Endothelial cell of umbilical vein (primary cell): ENCODE measurements at regions not wholly inside any gene's neighbourhood (a gene's known extent, or its start where the extent isn't known, plus 50 kb on each side); places are given as distances from the start of the nearest gene placed in this dataset.

Experiments
- BruUV-seq: library from RNA; stranded (reverse); fragments of 400-500 nt; replicated peaks from 2 replicates; lab custom pipeline; 2021; lab: Mats Ljungman, UMichigan
- CTCF ChIA-PET: fragments of 300-600, 350-600 bp; sonication (Branson Sonifier 250); formaldehyde crosslinking; loops from one replicate; lab custom pipeline; 2021; ENCODE audit warnings: antibody characterized with exemption, inconsistent platforms; lab: Charles Lee
- POLR2A ChIA-PET: fragments of 300-600, 350-600 bp; sonication (Branson Sonifier 250); formaldehyde crosslinking; loops from one replicate; lab custom pipeline; 2021; ENCODE audit warnings: antibody characterized with exemption, inconsistent platforms; lab: Charles Lee
- DNase-seq: peaks from one replicate; pipeline ENCODE4 v3.0.0-alpha.2; 2011; ENCODE audit warnings: low read depth, low spot score
- FAIRE-seq: peaks from 2 replicates; lab custom pipeline; 2011; peaks lifted over from hg19 to GRCh38; lab: Jason Lieb, UNC
- H2AFZ ChIP-seq: 2 replicates; pipeline ENCODE4 v1.6.0; 2012; ENCODE audit warnings: low read depth, low read length, control low read depth, inconsistent platforms
- H3K27ac ChIP-seq: 2 replicates; pipeline ENCODE4 v1.5.1; 2011; ENCODE audit warnings: low read depth, mild to moderate bottlenecking, control low read depth, low read length, moderate library complexity; ENCODE audit not compliant: insufficient read depth
- H3K27me3 ChIP-seq, 2 experiments: 2 replicates each; pipeline versions ENCODE4 v1.6.0 to v1.6.1; 2011; ENCODE audit warnings: low read length in 2 of 2, mixed read lengths in 1 of 2; ENCODE audit not compliant: control insufficient read depth in 2 of 2, insufficient read depth in 2 of 2
- H3K36me3 ChIP-seq, 2 experiments: 2 replicates in 1 of 2; 3 replicates in 1 of 2; pipeline ENCODE4 v1.5.1; 2011; ENCODE audit warnings: low read length in 2 of 2, mild to moderate bottlenecking in 1 of 2, moderate library complexity in 1 of 2; ENCODE audit not compliant: control insufficient read depth in 2 of 2, insufficient read depth in 2 of 2; ENCODE audit errors: extremely low read depth in 1 of 2
- H3K4me1 ChIP-seq: 3 replicates; pipeline ENCODE4 v1.5.1; 2011; ENCODE audit warnings: mild to moderate bottlenecking, low read length; ENCODE audit not compliant: control insufficient read depth, insufficient read depth; ENCODE audit errors: extremely low read depth
- H3K4me2 ChIP-seq: 2 replicates; pipeline ENCODE4 v1.6.1; 2011; ENCODE audit warnings: low read length, control low read depth, mixed read lengths; ENCODE audit not compliant: insufficient read depth
- H3K4me3 ChIP-seq, 3 experiments: fragments of 200-600 bp in 1 of 3; sonication (generic), shearing (Covaris generic) in 1 of 3; replicated peaks in 1 of 3; 2 replicates each; pipeline ENCODE4 v1.5.1; 2011 to 2016; ENCODE audit warnings: control low read depth in 3 of 3, low read length in 3 of 3, mild to moderate bottlenecking in 2 of 3, inconsistent platforms in 1 of 3, low read depth in 1 of 3, moderate library complexity in 1 of 3; ENCODE audit not compliant: insufficient read depth in 1 of 3
- H3K79me2 ChIP-seq: 2 replicates; pipeline ENCODE4 v1.6.0; 2012; ENCODE audit warnings: low read length, inconsistent platforms; ENCODE audit not compliant: control insufficient read depth, insufficient read depth
- H3K9ac ChIP-seq: replicated peaks from 2 replicates; pipeline ENCODE3; 2011; ENCODE audit warnings: low read length, control low read depth; ENCODE audit not compliant: insufficient read depth; ENCODE audit errors: extremely low read depth
- H3K9me1 ChIP-seq: replicated peaks from 3 replicates; pipeline ENCODE4 v1.6.0; 2011; ENCODE audit warnings: mild to moderate bottlenecking, low read length; ENCODE audit not compliant: control insufficient read depth, insufficient read depth; ENCODE audit errors: extremely low read depth
- H3K9me3 ChIP-seq: replicated peaks from 2 replicates; pipeline ENCODE4 v1.5.1; 2012; ENCODE audit warnings: low read length, inconsistent platforms; ENCODE audit not compliant: control insufficient read depth, insufficient read depth
- H4K20me1 ChIP-seq: replicated peaks from 2 replicates; pipeline ENCODE3; 2011; ENCODE audit warnings: mild to moderate bottlenecking, low read length; ENCODE audit not compliant: control insufficient read depth, insufficient read depth; ENCODE audit errors: extremely low read depth
- EZH2 ChIP-seq: IDR thresholded peaks from 2 replicates; pipeline ENCODE4 v1.6.1; 2012; ENCODE audit warnings: borderline replicate concordance, low read depth, mild to moderate bottlenecking, moderate library complexity, low read length, inconsistent platforms; ENCODE audit not compliant: severe bottlenecking
- FOS ChIP-seq: IDR thresholded peaks from 2 replicates; pipeline ENCODE4 v1.6.1; 2011; ENCODE audit warnings: mild to moderate bottlenecking, low read length, moderate library complexity, borderline replicate concordance; ENCODE audit not compliant: insufficient read depth
- GATA2 ChIP-seq: IDR thresholded peaks from 2 replicates; pipeline ENCODE4 v1.7.0; 2011; ENCODE audit warnings: low read depth, mild to moderate bottlenecking, moderate library complexity, mixed read lengths, low read length; ENCODE audit not compliant: insufficient read length, insufficient read depth
- JUN ChIP-seq: IDR thresholded peaks from 2 replicates; pipeline ENCODE4 v1.6.1; 2011; ENCODE audit warnings: borderline replicate concordance, low read depth; ENCODE audit not compliant: insufficient read length, insufficient read depth
- MYC ChIP-seq: IDR thresholded peaks from one replicate; pipeline ENCODE4 v1.6.1; 2011; ENCODE audit warnings: mild to moderate bottlenecking, low read depth, low read length
- POLR2A ChIP-seq: IDR thresholded peaks from 2 replicates; pipeline ENCODE4 v1.6.1; 2012; ENCODE audit warnings: low read depth, mild to moderate bottlenecking, control low read depth, low read length
- POLR2AphosphoS5 ChIP-seq: IDR thresholded peaks from 2 replicates; pipeline ENCODE4 v1.6.1; 2012; ENCODE audit warnings: low read depth, mild to moderate bottlenecking, control low read depth, low read length, moderate library complexity; ENCODE audit not compliant: insufficient read depth
- dilution Hi-C: fragments of 300-500 bp; cut with MboI; formaldehyde crosslinking; loops from one replicate; pipeline ENCODE4 v1.15.0; 2019; ENCODE audit warnings: low sequenced_read_pairs; ENCODE audit not compliant: extremely low pct_ligation_motif_present
- intact Hi-C: fragments of 100-400 bp; cut with micrococcal nuclease; formaldehyde crosslinking; loops from one replicate; pipeline ENCODE4 v1.10.0; 2022
- TF ChIP-seq, protein P1 (sequence below), 2 donors: IDR thresholded peaks; 1 replicate in 1 of 2; 2 replicates in 1 of 2; pipeline ENCODE4 v1.5.1; 2011; ENCODE audit warnings: low read length in 2 of 2, mild to moderate bottlenecking in 2 of 2, moderate library complexity in 2 of 2, control low read depth in 1 of 2, inconsistent platforms in 1 of 2, low read depth in 1 of 2; ENCODE audit not compliant: insufficient read depth in 1 of 2; ENCODE audit errors: extremely low read depth in 1 of 2
- TF ChIP-seq, protein P2 (sequence below): IDR thresholded peaks from 2 replicates; pipeline ENCODE4 v1.6.1; 2011; ENCODE audit not compliant: insufficient read depth, insufficient read length

DNA sequence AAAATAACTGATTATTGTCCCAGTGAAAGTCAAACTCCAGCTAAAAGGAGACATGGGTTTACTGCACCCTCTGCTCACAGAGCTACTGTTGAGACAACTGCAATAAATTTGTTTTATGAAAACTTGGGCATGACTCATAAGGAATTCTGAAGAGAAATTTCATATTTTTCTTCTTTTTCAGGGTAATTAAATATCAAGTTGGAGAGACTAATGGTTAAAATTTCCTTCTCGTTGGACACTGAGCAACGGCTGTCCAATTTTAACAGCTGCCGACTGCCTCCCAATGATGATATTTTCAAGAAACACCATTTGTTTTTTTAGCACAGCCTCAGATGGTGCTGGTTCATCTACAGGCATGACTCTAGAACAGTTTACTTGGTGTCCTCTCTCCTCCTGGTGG, 259.2 kb upstream of the RGMB start:
- no peaks in the 10 kb centered on the region for H3K79me2 ChIP-seq
- FAIRE-seq (peak; percentile 15), DNase-seq (no peak)
- no peak overlapping the region for H3K27ac ChIP-seq
- dilution Hi-C loops: no loop called here
- no peak overlapping the region for H3K9ac ChIP-seq
- no peak overlapping the region for H3K4me3 ChIP-seq
- no TSS peak for BruUV-seq
- H3K4me2 ChIP-seq: no peak overlapping the region
- H2AFZ ChIP-seq: no peak overlapping the region
- no peaks in the 10 kb centered on the region for H3K4me1 ChIP-seq
- no peaks in the 10 kb centered on the region for H3K27me3 ChIP-seq
- H3K36me3 ChIP-seq: no peaks in the 10 kb centered on the region
- no peak for TF ChIP-seq FOS
- TF ChIP-seq, protein P1, sequence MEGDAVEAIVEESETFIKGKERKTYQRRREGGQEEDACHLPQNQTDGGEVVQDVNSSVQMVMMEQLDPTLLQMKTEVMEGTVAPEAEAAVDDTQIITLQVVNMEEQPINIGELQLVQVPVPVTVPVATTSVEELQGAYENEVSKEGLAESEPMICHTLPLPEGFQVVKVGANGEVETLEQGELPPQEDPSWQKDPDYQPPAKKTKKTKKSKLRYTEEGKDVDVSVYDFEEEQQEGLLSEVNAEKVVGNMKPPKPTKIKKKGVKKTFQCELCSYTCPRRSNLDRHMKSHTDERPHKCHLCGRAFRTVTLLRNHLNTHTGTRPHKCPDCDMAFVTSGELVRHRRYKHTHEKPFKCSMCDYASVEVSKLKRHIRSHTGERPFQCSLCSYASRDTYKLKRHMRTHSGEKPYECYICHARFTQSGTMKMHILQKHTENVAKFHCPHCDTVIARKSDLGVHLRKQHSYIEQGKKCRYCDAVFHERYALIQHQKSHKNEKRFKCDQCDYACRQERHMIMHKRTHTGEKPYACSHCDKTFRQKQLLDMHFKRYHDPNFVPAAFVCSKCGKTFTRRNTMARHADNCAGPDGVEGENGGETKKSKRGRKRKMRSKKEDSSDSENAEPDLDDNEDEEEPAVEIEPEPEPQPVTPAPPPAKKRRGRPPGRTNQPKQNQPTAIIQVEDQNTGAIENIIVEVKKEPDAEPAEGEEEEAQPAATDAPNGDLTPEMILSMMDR (IDR thresholded peaks at IDR 0.05; ENCODE audit: extremely low read depth in 1 of 2, insufficient read depth in 1 of 2, low read depth in 1 of 2, low read length in 2 of 2): no peak
- no peak for TF ChIP-seq POLR2A
- TF ChIP-seq MYC: no peak
- TF ChIP-seq POLR2AphosphoS5: no peak
- TF ChIP-seq, protein P2, sequence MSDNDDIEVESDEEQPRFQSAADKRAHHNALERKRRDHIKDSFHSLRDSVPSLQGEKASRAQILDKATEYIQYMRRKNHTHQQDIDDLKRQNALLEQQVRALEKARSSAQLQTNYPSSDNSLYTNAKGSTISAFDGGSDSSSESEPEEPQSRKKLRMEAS: no peak
- TF ChIP-seq GATA2: no peak
- TF ChIP-seq EZH2: no peak
- TF ChIP-seq JUN: no peak
- no peaks in the 10 kb centered on the region for H3K9me1 ChIP-seq
- ChIA-PET CTCF (interaction anchor here (1.3 kb wide), 1 partner anchor 10 kb away, joined by 3 read pairs; no protein-coding TSS in a partner anchor), POLR2A (no interaction called here)
- H3K9me3 ChIP-seq: no peaks in the 10 kb centered on the region
- intact Hi-C loops: no loop called here
- no peaks in the 10 kb centered on the region for H4K20me1 ChIP-seq
